ENCODE measurements at regions not wholly inside any gene's neighbourhood (a gene's known extent, or its start where the extent isn't known, plus 50 kb on each side); places are given as distances from the start of the nearest gene placed in this dataset.

DNA sequence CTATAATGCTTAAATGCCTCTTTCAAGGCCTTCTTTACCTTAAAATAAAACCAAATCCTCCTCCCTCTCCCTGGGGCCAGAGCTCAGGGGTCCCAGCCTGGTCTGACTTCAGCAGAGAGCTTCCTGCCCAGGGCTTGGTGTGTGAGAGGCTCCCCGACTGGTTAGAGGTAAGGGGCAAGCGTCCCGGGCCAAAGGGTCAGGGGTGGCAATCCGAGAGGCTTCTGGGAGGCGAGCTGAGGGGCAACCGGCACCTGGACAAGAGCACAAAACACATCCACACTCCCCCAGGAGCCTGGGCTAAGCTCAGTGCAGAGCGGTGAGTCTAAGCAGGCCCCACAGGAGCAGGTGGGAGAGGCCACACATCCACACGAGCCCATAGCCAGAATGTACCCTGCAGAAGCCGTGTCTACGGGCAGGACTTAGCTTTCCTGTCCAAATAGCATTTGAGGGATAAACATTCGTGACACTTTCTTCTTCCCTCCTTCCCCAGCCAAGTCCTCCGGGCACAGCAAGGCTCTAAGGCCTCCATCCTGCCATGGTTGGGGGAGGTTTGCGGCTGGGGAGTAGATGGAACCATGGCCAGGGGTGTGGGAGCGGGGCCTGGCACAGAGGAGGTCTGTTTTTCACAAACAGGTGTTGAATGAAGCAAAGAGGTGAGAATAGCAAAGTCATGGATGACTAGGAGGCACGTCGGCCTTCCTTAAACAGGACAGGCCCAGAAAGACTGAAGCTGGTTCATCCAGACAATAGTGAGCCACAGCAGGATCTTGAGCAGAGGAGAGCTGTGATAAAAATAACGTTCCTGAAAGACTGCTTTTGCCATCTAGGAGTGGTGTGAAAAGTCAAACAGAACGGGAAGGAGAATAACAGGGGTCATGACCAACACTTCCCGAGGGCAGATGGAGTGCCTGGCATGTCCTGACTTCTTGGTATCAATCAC, 98.7 kb upstream of the IQSEC1 start:
- Histone ChIP-seq H3K27ac (ENCODE audit: low read depth in 1 of 2, low read length in 1 of 2) (no peak overlapping the region), H3K27me3 (ENCODE audit: control insufficient read depth in 3 of 3, insufficient read depth in 3 of 3, low read length in 2 of 3) (no peaks in the 10 kb centered on the region)
- 80 to 87% methylated on average over 19 of the region's 19 CpGs for WGBS, 2 donors

DNA sequence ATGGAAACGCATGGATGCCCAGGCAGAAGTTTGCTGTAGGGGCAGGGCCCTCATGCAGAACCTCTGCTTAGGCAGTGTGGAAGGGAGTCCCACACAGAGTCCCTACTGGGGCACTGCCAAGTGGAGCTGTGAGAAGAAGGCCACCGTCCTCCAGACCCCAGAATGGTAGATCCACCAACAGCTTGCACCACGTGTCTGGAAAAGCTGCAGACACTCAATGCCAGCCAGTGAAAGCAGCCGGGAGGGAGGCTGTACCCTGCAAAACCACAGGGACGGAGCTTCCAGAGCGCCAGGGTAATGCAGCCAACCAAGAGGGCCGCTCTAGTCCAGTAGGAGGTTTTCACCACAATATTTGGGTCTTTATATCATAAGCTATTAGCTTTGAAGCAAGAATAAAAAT, 97.1 kb upstream of the IQSEC1 start:
- Histone ChIP-seq H3K4me3 (no peak overlapping the region), H3K27ac (ENCODE audit: low read depth in 1 of 2, low read length in 1 of 2) (no peak overlapping the region), H3K4me1 (ENCODE audit: control insufficient read depth in 5 of 5, insufficient read depth in 5 of 5, low read length in 5 of 5) (no peaks in the 10 kb centered on the region), H3K36me3 (ENCODE audit: control insufficient read depth in 4 of 4, insufficient read depth in 4 of 4, low read length in 4 of 4) (no peaks in the 10 kb centered on the region), H3K9me3 (ENCODE audit: control insufficient read depth in 4 of 4, insufficient read depth in 3 of 4, low read length in 3 of 4) (peaks cover 0 to 2% (median 0%) of the 10 kb centered on the region in 4 donors), H3K9ac (ENCODE audit: insufficient read depth in 1 of 2, low read length in 2 of 2) (no peak overlapping the region), H3K27me3 (ENCODE audit: control insufficient read depth in 3 of 3, insufficient read depth in 3 of 3, low read length in 2 of 3) (no peaks in the 10 kb centered on the region)
- 78 to 93% methylated on average over 7 of the region's 7 CpGs for WGBS, 2 donors
- no peak for DNase-seq
- TF ChIP-seq, protein P1, sequence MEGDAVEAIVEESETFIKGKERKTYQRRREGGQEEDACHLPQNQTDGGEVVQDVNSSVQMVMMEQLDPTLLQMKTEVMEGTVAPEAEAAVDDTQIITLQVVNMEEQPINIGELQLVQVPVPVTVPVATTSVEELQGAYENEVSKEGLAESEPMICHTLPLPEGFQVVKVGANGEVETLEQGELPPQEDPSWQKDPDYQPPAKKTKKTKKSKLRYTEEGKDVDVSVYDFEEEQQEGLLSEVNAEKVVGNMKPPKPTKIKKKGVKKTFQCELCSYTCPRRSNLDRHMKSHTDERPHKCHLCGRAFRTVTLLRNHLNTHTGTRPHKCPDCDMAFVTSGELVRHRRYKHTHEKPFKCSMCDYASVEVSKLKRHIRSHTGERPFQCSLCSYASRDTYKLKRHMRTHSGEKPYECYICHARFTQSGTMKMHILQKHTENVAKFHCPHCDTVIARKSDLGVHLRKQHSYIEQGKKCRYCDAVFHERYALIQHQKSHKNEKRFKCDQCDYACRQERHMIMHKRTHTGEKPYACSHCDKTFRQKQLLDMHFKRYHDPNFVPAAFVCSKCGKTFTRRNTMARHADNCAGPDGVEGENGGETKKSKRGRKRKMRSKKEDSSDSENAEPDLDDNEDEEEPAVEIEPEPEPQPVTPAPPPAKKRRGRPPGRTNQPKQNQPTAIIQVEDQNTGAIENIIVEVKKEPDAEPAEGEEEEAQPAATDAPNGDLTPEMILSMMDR (IDR thresholded peaks at IDR 0.05; ENCODE audit: control extremely low read depth, extremely low read depth), result no peak
- ATAC-seq (ENCODE audit: insufficient read depth, low FRiP score), result no peak

More for the DNA sequence above, 98.7 kb upstream of the IQSEC1 start:
- no peak for DNase-seq
- no peak for ATAC-seq (ENCODE audit: insufficient read depth, low FRiP score)
- H3K36me3 ChIP-seq (ENCODE audit: control insufficient read depth in 4 of 4, insufficient read depth in 4 of 4, low read length in 4 of 4), result no peaks in the 10 kb centered on the region
- H3K9ac ChIP-seq (ENCODE audit: insufficient read depth in 1 of 2, low read length in 2 of 2), result no peak overlapping the region
- TF ChIP-seq, protein P1 (IDR thresholded peaks at IDR 0.05; ENCODE audit: control extremely low read depth, extremely low read depth), result no peak
- no peak overlapping the region for H3K4me3 ChIP-seq
- H3K9me3 ChIP-seq (ENCODE audit: control insufficient read depth in 4 of 4, insufficient read depth in 3 of 4, low read length in 3 of 4), result peaks cover 0 to 2% (median 0%) of the 10 kb centered on the region in 4 donors
- no peaks in the 10 kb centered on the region for H3K4me1 ChIP-seq (ENCODE audit: control insufficient read depth in 5 of 5, insufficient read depth in 5 of 5, low read length in 5 of 5)

DNA sequence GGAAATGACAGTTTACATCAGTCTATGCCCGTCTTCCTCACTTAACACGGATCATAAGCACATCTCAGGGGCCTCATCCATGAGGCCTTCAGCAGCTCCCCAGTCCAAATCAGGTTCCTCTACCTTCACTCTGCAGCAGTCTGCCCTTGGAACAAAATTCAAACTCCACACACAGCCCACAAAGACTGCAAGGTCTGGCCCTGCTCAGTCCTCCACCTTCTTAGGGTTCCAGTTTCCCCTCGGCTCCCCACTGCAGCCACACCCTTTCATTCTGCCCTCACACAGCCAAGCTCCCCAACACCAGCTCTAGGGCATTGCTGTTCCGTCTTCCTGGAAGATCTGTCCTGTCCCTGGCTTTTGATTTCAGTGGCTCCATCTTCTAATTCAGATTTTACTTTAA, 95.2 kb upstream of the IQSEC1 start:
- Histone ChIP-seq H3K27ac (ENCODE audit: low read depth in 1 of 2, low read length in 1 of 2) (no peak overlapping the region), H3K9ac (ENCODE audit: insufficient read depth in 1 of 2, low read length in 2 of 2) (no peak overlapping the region), H3K4me3 (no peak overlapping the region), H3K4me1 (ENCODE audit: control insufficient read depth in 5 of 5, insufficient read depth in 5 of 5, low read length in 5 of 5) (no peaks in the 10 kb centered on the region), H3K36me3 (ENCODE audit: control insufficient read depth in 4 of 4, insufficient read depth in 4 of 4, low read length in 4 of 4) (no peaks in the 10 kb centered on the region), H3K27me3 (ENCODE audit: control insufficient read depth in 3 of 3, insufficient read depth in 3 of 3, low read length in 2 of 3) (no peaks in the 10 kb centered on the region), H3K9me3 (ENCODE audit: control insufficient read depth in 4 of 4, insufficient read depth in 3 of 4, low read length in 3 of 4) (peaks cover 0 to 2% (median 0%) of the 10 kb centered on the region in 4 donors)
- TF ChIP-seq, protein P1 (IDR thresholded peaks at IDR 0.05; ENCODE audit: control extremely low read depth, extremely low read depth), result no peak
- DNase-seq, result no peak
- 77 to 81% methylated on average over 4 of the region's 4 CpGs for WGBS, 2 donors
- no peak for ATAC-seq (ENCODE audit: insufficient read depth, low FRiP score)
